ENCODE measurements at regions not wholly inside any gene's neighbourhood (a gene's known extent, or its start where the extent isn't known, plus 50 kb on each side); places are given as distances from the start of the nearest gene placed in this dataset.
"Not testable (repeated sequence)": the region's sequence is repeated elsewhere in the genome, so short reads cannot be mapped to it uniquely, and the experiment has no call there.

- in situ Hi-C loops (cut with HindIII; ENCODE audit: low pct_ligation_motif_present, low sequenced_read_pairs): no loop called here
- H3K36me3 ChIP-seq (replicated peaks): no peaks in the 10 kb centered on the region
- DNase-seq: no peak
- H3K27ac ChIP-seq: no peak overlapping the region
- H3K4me3 ChIP-seq (ENCODE audit: low read depth, low read length): peak overlapping the region; percentile 34
- TF ChIP-seq CTCF (IDR thresholded peaks at IDR 0.05; ENCODE audit: low read depth, low read length, missing control alignments): no peak
- H3K27me3 ChIP-seq (replicated peaks): no peaks in the 10 kb centered on the region
These were observed 67.2 kb upstream of the ZNF527 start for GRCh38 chr19:37303591-37304171.

GRCh38 chr19:37304190-37304883 is 66.6 kb upstream of the ZNF527 start:
- H3K27ac ChIP-seq: no peak overlapping the region
- TF ChIP-seq CTCF (IDR thresholded peaks at IDR 0.05; ENCODE audit: low read depth, low read length, missing control alignments): no peak
- no peaks in the 10 kb centered on the region for H3K36me3 ChIP-seq (replicated peaks)
- in situ Hi-C loops (cut with HindIII; ENCODE audit: low pct_ligation_motif_present, low sequenced_read_pairs): no loop called here
- DNase-seq: no peak
- H3K27me3 ChIP-seq (replicated peaks): no peaks in the 10 kb centered on the region
- peak overlapping the region; percentile 34 for H3K4me3 ChIP-seq (ENCODE audit: low read depth, low read length)

- TF ChIP-seq CTCF (IDR thresholded peaks at IDR 0.05; ENCODE audit: low read depth, low read length, missing control alignments): no peak
- H3K36me3 ChIP-seq (replicated peaks): no peaks in the 10 kb centered on the region
- no peak overlapping the region for H3K27ac ChIP-seq
- no peak overlapping the region for H3K4me3 ChIP-seq (ENCODE audit: low read depth, low read length)
- DNase-seq: no peak
- in situ Hi-C loops (cut with HindIII; ENCODE audit: low pct_ligation_motif_present, low sequenced_read_pairs): no loop called here
- no peaks in the 10 kb centered on the region for H3K27me3 ChIP-seq (replicated peaks)
These were observed 66.0 kb upstream of the ZNF527 start for GRCh38 chr19:37304884-37305255.

GRCh38 chr19:37306383-37306963 is 64.4 kb upstream of the ZNF527 start:
- Histone ChIP-seq H3K36me3 (replicated peaks) (no peaks in the 10 kb centered on the region), H3K4me3 (ENCODE audit: low read depth, low read length) (no peak overlapping the region), H3K27me3 (replicated peaks) (no peaks in the 10 kb centered on the region), H3K27ac (no peak overlapping the region)
- DNase-seq: no peak
- in situ Hi-C loops (cut with HindIII; ENCODE audit: low pct_ligation_motif_present, low sequenced_read_pairs): no loop called here
- no peak for TF ChIP-seq CTCF (IDR thresholded peaks at IDR 0.05; ENCODE audit: low read depth, low read length, missing control alignments)

GRCh38 chr19:37309834-37310575 is 60.9 kb upstream of the ZNF527 start:
- H3K27ac ChIP-seq: no peak overlapping the region
- in situ Hi-C loops (cut with HindIII; ENCODE audit: low pct_ligation_motif_present, low sequenced_read_pairs): no loop called here
- H3K36me3 ChIP-seq (replicated peaks): no peaks in the 10 kb centered on the region
- H3K27me3 ChIP-seq (replicated peaks): no peaks in the 10 kb centered on the region
- peak; percentile 7 for TF ChIP-seq CTCF (IDR thresholded peaks at IDR 0.05; ENCODE audit: low read depth, low read length, missing control alignments)
- no peak for DNase-seq
- no peak overlapping the region for H3K4me3 ChIP-seq (ENCODE audit: low read depth, low read length)

GRCh38 chr19:37312531-37313334 is 58.2 kb upstream of the ZNF527 start:
- H3K36me3 ChIP-seq (replicated peaks); H3K27ac ChIP-seq; in situ Hi-C loops (cut with HindIII; ENCODE audit: low pct_ligation_motif_present, low sequenced_read_pairs); H3K27me3 ChIP-seq (replicated peaks): not testable (repeated sequence)
- H3K4me3 ChIP-seq (ENCODE audit: low read depth, low read length): peak overlapping the region; percentile 43
- peak; percentile 31 for DNase-seq
